Right lung (tissue), 2 donors: ENCODE measurements at regions not wholly inside any gene's neighbourhood (a gene's known extent, or its start where the extent isn't known, plus 50 kb on each side); places are given as distances from the start of the nearest gene placed in this dataset.
"Not testable (repeated sequence)": the region's sequence is repeated elsewhere in the genome, so short reads cannot be mapped to it uniquely, and the experiment has no call there.

Source experiments
- DNase-seq, 2 donors: peaks; one replicate each; pipeline ENCODE4 v3.0.0-alpha.2; 2013

DNA sequence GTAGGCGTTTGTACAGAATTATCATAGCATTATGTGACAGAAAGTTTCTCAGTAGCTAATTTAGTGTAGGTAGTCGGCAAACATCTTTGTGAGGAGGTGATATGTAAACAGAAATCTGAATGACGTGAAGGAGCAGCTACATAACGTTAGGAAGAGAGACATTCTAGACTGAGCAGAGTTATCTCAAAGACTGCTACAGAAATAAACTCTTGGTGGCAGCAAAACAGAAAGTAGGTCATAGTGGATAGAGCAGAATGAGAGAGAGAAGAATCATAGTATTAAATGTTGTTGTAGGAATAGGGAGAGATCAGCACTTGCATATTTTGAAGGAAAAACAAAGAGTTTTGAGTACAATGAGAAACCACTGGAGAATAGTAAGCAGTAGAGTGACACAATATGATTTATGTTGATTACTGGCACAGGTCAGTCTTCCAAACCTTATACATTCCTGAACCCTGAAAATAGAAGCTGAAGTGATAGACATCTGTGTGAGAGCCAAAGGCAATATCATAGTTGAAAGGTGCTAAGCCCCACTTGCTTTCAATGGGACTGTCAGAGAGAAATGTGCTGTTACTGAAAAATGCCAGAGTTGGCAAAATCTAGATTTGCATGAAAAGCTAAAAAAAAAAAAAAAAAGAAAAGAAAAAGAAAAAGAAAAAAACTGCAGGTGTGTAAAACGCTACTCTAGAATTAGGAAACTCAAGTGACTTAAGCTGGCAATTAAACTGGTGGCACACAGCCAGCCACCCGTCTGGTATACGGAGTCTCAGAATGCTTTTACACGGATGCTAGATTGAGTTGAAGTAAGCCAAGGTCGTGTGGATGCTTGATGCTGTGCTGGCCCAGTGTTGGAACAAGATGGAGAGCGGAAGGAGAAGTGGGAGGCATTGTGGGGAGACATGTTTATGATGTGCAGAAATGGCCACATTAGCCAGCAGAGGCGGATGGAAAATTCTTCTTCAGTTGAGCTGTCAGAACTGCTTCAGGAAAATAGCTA, 750.2 kb upstream of the HS3ST1 start:
- DNase-seq: peak in 1 of 2 donors; percentile 2

DNA sequence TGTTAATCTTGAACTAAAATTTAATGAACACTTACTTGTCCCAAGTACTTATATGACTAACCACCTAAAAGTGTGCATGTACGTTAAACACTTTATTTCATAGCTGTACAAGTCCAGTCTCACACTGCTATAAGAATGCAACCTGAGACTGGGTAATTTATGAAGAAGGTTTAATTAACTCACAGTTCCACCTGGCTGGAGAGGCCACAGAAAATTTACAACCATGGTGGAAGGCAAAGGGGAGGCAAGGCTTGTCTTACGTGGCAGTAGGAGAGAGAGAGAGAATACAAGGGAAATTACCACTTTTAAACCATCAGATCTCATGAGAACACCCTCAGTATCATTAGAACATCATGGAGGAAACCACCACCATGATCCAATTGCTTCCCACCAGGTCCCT, 748.7 kb upstream of the HS3ST1 start:
- no peak for DNase-seq

DNA sequence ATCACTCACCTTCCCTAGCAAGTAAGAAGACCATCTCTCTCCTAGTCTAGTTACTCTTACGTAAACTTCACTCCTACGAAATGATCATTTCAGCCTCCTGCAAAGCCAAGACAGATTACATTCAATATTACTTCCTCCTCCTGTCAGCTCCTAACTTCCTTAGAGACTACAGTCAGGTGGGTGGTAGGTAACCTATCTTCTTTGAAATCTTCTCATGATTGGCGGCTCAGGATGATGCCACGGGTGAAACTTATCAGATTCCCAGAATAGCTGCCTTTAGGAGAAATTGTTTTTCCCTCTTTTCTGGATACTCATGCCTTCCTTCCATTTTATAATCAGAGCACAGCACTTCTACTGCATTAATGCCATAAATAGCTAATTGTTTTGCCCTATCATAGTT, 744.8 kb upstream of the HS3ST1 start:
- no peak for DNase-seq

DNA sequence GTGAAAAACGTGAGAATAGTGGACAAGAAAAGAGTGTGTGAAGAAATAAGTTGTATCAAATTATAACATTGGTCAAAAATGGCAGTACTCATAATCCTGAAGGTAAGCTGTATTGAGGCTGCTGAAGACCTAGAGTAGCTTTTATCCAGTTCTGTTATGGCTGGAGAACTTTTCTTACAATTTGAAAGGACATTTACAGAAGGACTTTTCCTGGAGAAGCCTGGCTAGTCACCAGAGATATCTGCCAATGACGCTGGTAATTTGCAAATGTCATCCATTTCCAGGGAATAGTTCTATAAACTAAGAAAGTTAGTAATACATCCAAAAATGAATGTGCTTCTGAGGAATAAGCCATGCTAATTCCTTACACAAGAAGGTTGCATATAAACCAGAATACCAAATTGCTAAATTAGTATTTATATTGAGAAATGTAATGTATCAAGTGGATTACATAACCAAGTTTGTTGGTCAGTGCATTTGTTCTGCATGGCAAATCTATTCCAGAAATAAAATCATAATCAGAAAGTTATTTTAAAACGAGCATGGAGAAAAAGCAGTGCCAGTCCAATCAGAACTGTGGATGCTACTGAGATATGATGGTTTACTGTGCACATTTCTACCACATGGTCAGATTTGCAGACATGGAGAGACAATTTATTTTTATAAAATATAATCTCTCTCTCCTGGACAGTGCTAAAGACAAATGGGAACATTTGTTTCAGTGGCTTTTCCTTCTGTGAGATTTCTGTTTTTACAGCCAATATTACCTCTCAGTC, 743.7 kb upstream of the HS3ST1 start:
- no peak for DNase-seq

DNA sequence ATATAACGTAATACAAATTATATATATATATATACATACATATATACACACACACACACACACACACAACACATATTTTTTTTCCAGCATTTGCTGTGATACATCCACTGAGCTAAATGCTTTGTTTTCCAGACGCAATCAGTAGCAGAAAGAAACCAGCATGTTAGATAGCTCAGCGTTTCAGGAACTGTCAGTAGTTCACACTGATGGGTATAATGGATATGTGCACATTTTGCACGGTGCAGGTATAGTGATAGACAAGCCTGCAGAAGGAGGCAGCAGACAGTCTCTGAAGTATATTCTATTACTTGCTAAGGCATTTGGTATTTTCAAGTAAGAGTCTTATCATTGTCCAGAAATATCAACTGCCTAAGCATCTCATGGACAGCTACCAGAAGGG, 741.6 kb upstream of the HS3ST1 start:
- no peak for DNase-seq

DNA sequence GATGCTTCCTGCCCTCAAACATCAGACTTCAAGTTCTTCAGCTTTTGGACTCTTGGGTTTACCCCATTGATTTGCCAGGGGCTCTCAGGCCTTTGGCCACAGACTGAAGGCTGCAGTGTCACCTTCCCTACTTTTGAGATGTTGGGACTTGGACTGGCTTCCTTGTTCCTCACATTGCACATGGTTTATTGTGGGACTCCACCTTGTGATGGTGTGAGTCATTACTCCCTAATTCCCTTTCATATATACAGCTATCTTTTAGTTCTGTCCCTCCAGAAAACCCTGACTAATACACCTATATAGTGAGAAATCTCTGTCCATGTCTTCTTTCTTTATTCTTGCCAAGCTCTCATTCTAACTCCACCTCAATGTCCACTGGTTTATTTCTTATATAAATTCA, 736.9 kb upstream of the HS3ST1 start:
- no peak for DNase-seq

DNA sequence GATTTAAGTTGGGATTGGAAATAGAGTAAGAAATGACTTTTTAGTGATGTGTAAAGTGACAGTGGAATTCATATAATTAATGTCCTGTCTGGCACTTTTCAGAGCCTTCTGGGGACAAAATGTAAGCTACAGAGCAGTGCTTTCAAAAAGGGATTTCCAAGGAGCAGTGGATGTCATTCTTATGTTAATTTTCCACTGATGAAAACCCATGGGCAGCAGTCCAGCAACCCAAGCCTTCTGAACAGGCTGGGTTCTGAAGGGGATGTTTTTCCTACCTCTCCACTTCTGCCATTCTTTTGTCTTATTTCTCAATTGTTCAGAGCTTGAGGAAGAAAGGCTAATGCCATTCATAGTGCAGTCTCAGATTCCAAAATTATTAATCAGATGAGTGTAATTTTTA, 717.6 kb upstream of the HS3ST1 start:
- no peak for DNase-seq

DNA sequence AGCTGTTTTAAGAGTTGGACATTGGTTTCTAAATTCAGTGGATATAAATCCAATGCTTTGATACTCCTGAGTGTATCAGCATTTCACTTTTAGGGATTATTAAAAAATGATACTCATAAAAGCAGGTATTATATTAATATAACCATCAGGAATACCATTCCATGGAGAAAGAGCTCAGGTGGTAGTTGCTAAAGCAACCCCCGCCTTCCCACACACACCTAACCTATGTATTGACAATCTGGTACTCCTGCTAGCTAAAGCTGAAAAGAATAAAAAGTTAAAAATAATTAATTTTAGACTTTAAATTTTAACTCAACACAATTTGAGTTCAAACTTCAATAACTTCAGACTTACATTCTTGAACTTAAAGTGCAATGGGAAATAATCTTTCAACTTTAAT, 717.1 kb upstream of the HS3ST1 start:
- no peak for DNase-seq

DNA sequence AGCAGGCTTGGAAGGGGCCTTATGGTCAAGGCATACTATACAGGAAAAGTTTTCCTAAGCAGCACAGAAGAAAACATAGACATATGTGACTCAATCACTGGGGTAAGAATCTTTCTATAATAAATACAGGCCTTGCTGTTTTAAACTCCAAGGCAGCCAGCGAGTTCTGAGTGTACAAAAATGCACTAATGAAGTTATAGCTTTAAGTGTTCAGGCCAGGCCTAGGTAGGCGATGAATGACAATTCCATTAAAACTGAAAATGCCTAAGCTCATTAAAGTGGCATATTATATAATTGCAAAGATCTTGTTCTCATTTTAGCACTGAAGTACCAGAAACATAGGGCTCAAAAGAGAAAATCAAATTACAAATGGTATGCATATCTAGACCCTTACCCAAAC, 716.4 kb upstream of the HS3ST1 start:
- DNase-seq: no peak

DNA sequence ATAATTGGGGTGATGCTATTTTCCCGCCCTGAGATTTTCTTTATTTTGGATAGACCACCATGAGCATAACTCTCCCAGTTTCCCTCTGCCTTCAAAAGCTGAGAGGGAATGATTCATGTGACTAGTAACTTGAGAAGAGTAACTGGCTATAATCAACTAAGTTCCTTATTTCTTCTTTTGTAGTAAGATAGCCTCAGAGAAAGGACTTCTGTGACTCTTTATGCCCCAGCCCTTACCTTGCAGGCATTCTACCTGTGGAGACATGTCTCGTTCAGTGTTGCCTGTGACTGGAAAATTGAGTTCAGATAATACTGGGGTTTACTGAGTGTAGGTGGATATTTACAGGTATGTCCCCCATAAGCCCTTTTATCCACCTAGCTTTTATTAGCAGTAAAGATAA, 715.4 kb upstream of the HS3ST1 start:
- no peak for DNase-seq

DNA sequence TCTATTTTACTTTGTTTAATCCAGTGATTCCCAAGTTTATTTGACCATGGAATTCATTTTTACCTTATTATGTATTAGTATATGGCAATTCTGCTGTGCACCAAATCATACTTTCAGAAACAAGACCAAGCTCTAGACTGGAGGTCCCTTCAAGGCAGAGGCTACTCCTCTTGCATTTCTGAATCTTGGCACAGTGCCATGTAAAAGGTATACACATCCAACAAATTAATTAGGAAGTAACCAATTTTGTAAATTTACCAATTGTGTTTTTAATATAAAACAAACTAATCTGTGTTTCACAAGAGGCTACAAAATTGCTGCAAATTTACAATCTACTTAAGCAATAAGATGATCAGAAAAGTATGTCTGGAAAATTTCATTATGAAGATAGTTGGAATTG, 712.2 kb upstream of the HS3ST1 start:
- DNase-seq: no peak

DNA sequence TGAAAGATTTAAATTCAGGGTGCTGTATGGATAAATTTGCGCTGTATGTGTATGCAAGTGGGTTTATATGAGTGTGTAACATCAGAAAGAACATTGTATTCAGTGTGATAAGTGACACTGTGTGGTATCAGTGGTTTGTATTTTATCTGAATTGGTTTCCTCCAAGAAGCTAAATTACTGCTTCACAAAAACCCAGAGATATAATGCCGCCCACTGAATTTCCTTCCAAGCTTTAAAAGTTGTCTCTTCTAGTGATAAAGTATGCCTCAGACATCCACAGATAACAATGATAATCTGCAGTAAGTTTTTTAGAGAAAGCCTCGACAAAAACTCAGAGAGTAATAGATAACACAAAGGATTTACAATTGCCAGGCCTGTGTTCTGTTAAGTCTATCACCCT, 710.6 kb upstream of the HS3ST1 start:
- no peak for DNase-seq

DNA sequence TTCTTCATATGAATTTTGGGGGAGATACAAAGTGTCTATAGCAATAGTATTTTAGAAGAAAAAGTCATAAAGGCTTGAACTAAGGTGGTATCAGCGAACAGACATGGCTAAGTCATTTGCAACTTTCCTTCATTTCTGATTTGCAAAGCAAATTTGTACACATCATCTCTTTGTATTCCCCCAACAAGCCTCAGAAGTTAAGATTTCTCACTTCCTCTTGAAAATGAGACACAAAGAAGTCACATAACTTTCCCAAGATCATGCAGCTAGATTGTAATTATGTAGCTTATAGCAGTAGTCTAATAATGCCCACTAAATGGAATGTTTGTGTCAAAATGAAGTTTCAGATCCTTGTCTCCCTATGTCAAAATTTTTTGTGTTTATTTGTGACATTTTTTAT, 709.8 kb upstream of the HS3ST1 start:
- no peak for DNase-seq

DNA sequence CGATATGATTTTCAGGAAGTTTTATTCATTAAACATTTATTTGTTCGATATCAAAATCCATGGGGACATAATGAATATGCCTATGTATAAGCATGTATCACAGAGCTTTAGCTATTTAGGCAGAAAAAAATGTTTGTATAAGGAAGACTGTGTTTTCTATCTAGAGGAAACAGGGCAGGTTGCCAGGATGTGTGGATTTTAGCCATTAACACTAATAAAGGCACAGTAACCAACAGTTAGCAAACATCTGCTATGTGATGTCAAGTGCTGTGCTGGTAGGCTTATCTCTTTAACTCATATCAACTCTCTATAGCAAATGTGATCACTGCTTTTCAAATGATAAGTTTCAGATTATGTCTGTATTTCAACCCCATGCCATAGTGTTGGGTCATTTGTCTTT, 708.9 kb upstream of the HS3ST1 start:
- peak; percentile 40 to 45 for DNase-seq

DNA sequence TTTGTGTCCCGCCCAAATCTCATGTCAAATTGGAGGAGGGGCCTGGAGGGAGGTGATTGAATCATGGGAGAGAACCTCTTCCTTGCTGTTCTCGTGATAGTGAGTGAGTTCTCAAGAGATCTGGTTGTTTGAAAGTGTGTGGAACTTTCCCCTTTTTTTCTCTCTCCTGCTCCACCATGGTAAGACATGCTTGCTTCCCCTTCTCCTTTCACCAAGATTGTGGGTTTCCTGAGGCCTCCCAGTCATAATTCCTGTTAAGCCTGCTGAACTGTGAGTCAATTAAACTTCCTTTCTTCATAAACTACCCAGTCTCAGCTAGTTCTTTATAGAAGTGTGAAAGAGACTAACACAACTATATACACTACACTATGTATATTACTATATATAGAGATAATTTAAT, 697.8 kb upstream of the HS3ST1 start:
- DNase-seq: no peak

DNA sequence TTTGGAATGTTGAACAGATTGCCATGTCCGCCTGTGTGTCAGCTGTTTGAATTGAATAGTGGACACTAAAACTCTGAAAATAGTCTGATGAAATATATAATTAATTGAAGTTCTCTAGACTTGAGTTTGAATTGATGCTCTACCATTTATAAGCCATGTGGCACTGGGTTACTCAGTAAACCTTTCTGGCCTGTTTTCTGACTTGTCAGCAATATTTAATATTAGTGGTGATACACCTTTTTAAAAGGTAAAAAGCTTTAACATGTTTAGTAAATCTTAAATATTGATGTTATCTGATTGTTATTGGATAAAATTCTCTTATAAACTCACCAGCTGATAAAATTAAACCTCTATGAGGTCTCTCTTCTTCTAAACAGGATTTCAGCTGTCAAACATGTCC, 695.4 kb upstream of the HS3ST1 start:
- no peak for DNase-seq

DNA sequence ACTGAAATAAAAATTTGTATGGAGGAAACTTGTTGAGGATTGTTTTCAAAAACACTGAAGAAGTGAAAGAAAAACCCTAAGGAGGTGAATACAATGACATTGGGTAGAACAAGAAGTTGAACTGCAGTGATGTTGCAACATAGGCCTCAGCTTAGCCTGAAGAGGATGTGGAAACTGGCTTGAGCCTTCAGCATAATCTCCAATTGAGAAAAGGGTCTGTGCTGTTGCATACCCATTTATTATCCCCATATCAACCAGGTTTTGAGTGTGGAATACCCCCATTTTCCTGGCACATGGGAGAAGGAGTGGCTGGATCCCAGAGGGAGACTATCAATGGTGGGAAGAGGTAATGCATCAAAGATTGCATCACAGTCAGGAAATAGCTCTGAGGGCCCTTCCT, 695.0 kb upstream of the HS3ST1 start:
- no peak for DNase-seq

DNA sequence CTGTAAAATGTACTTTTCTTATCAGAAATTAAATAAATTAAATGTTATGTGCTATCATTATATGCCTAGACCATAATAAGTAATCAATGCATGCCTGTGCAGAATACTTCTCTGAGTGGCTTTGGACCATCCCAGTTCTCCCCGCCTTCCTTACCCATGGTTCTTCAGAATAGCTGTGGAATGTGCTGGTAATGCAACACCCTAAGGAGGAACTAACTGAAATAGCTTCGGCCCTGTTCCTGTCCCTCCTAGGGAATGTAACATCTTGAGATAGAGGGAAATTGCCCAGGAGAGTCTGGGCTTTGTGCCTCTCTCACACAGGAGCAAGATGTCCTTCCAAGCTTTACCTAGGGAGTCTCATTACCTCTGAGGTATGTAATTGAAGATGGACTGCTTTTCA, 693.6 kb upstream of the HS3ST1 start:
- DNase-seq: no peak

DNA sequence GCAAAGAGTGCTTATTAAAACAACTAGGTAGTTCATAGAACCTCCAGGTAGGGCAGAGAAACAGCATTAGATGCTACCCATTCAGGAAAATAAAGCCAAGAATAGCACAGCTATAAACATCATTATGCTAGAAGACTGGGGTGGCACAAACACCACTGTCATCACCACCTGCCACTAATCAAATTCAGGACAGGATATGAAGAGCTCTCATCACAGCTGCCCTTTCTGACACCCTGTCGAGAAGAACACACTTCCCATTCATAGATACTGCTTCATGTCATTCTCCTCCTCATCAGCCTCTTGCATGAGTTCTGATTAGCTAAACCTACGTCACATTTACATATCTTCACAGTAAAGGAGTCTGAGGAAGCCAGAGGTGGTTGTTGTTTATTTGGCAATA, 692.3 kb upstream of the HS3ST1 start:
- DNase-seq: no peak

DNA sequence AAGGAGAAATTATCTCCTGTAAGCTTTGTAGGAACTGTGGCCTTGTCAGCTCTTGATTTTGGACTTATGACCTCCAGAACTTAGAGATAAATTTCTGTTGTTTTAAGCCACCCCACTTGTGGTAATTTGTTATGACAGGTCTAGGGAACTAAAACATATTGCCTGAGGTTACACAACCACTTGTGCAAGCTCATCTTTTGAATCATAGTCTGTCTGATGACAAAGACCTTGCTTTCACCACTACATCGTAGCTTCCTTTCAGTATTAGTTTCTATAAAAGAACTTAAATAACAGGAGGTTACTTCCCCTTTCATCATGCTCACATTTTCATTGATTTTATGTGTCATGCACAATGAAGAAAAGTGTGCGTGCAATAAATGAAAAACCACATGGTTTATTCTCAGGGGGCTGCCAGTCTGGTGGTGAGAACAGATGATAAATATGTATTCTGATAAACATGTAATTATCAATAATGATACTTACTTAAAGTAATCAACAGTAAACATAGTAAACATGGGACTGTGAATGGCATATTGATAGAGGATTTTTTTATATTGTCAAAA, 690.0 kb upstream of the HS3ST1 start:
- DNase-seq: no peak

DNA sequence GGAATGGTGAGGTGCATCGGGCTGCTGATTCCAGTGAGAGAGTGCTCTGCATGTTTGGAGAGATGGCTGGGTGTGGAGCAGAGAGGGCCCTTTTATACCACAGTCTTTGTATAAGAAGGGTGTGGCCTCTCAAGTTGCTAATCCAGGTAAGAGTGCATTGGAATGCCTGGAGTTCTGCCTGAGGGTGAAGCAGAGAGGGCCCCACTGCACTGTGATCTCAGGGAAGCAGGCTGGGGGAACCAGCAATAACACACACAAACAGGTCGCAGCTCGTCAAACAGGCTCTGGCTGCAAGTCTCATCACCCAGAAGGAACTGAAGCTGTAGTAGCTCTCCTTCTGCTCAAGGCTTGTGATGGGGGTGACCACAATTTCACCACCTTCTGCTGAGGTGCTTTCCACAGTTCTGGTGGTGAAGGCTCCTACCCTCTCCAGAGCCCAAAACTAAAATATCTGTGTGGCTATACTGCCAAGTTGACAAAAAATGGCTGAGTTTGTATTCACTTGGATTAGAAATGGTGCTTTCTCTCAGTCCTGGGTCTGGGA, 687.4 kb upstream of the HS3ST1 start:
- no peak for DNase-seq

DNA sequence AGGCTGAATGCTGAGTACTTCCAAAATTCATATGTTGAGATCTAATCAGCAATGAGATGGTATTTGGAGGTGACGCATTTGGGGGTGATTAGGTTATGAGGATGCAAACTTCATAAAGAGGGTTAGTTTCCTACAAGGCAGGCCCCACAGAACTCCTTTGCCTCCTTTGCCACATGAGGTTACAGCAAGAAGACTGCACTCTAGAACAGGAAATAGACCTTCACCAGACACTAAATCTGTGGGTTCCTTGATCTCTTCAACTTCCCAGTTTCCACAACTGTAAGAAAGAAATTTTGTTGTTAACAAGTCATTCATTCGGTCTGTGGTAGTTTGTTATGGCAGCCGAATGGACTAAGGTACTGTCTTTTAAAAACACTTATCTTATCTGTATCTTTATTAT, 681.9 kb upstream of the HS3ST1 start:
- no peak for DNase-seq

DNA sequence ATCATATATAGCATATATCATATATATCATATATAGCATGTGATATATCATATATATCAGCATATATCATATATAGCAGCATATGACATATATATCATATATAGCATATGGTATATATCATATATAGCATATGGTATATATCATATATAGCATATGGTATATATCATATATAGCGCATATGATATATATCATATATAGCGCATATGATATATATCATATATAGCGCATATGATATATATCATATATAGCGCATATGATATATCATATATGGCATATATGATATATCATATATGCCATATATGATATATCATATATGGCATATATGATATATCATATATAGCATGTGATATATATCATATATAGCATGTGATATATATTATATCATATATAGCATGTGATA, 680.4 kb upstream of the HS3ST1 start:
- DNase-seq: not testable (repeated sequence)
